Left forelimb (tissue), 1 donor: ENCODE measurements at regions not wholly inside any gene's neighbourhood (a gene's known extent, or its start where the extent isn't known, plus 50 kb on each side); places are given as distances from the start of the nearest gene placed in this dataset.
A peak's percentile ranks its signal among the peaks of the same experiment; 100 is the strongest.

Experiments
- DNase-seq: peaks from one replicate; pipeline ENCODE4 v3.0.0-alpha.2; 2018; ENCODE audit warnings: low spot score

- no peak for DNase-seq
These were observed 273.9 kb downstream of the CDC5L start for GRCh38 chr6:44661221-44662008.

- no peak for DNase-seq
These were observed 275.1 kb downstream of the CDC5L start for GRCh38 chr6:44662461-44663121.

GRCh38 chr6:44663860-44664634 is 276.5 kb downstream of the CDC5L start:
- DNase-seq, result peak; percentile 50

GRCh38 chr6:44664716-44665115 is 277.2 kb downstream of the CDC5L start:
- no peak for DNase-seq

- peak; percentile 66 for DNase-seq
These were observed 277.6 kb downstream of the CDC5L start for GRCh38 chr6:44665143-44665542.

GRCh38 chr6:44665683-44666082 is 278.2 kb downstream of the CDC5L start:
- peak; percentile 38 for DNase-seq

GRCh38 chr6:44666324-44666723 is 278.8 kb downstream of the CDC5L start:
- DNase-seq, result peak; percentile 33

GRCh38 chr6:44667226-44667625 is 279.7 kb downstream of the CDC5L start:
- DNase-seq, result peak; percentile 42

GRCh38 chr6:44667668-44668390 is 280.3 kb downstream of the CDC5L start:
- DNase-seq, result peak; percentile 50

- DNase-seq, result peak; percentile 46
These were observed 281.0 kb downstream of the CDC5L start for GRCh38 chr6:44668391-44668930.

GRCh38 chr6:44668976-44669934 is 281.7 kb downstream of the CDC5L start:
- DNase-seq, result no peak

- no peak for DNase-seq
These were observed 282.6 kb downstream of the CDC5L start for GRCh38 chr6:44670146-44670545.

GRCh38 chr6:44671333-44671732 is 283.8 kb downstream of the CDC5L start:
- no peak for DNase-seq

GRCh38 chr6:44672086-44672485 is 284.6 kb downstream of the CDC5L start:
- DNase-seq, result no peak

GRCh38 chr6:44672841-44673240 is 285.3 kb downstream of the CDC5L start:
- DNase-seq, result peak; percentile 52

- no peak for DNase-seq
These were observed 287.0 kb downstream of the CDC5L start for GRCh38 chr6:44674226-44675155.

- DNase-seq, result no peak
These were observed 287.9 kb downstream of the CDC5L start for GRCh38 chr6:44675449-44675848.

- DNase-seq, result no peak
These were observed 288.8 kb downstream of the CDC5L start for GRCh38 chr6:44676246-44676790.

GRCh38 chr6:44676826-44677433 is 289.4 kb downstream of the CDC5L start:
- no peak for DNase-seq
